A673 (cell line): ENCODE measurements at regions not wholly inside any gene's neighbourhood (a gene's known extent, or its start where the extent isn't known, plus 50 kb on each side); places are given as distances from the start of the nearest gene placed in this dataset.

Experiments used
- CTCF ChIP-seq: fragments of 300-800, 200-600 bp; sonication (generic); conservative IDR thresholded peaks from 2 replicates; pipeline ENCODE4 v1.5.1; 2017; ENCODE audit warnings: low read depth, mild to moderate bottlenecking, antibody characterized with exemption, low read length, moderate library complexity, mixed read lengths
- EZH2 ChIP-seq: fragments of 200-600 bp; sonication (generic); IDR thresholded peaks from 2 replicates; pipeline ENCODE4 v1.6.1; 2017; ENCODE audit warnings: borderline replicate concordance, low read depth, mild to moderate bottlenecking, mixed read lengths, antibody characterized with exemption, low read length; ENCODE audit not compliant: poor library complexity, severe bottlenecking

GRCh38 chr4:154984616-154985015 lies 203.5 kb downstream of the RBM46 start:
- TF ChIP-seq CTCF = no peak
- TF ChIP-seq EZH2 = no peak
